ENCODE measurements at regions not wholly inside any gene's neighbourhood (a gene's known extent, or its start where the extent isn't known, plus 50 kb on each side); places are given as distances from the start of the nearest gene placed in this dataset.

GRCh38 chr1:106961646-106962045, 94.8 kb upstream of the PRMT6 start:
- Histone ChIP-seq H3K79me2 (ENCODE audit: insufficient read depth, low read length) (no peaks in the 10 kb centered on the region), H3K9me3 (ENCODE audit: insufficient read depth, low read depth, low read length) (no peaks in the 10 kb centered on the region)
- TF ChIP-seq EZH2phosphoT487 (IDR thresholded peaks at IDR 0.05; ENCODE audit: borderline replicate concordance) (no peak), CTCF (conservative IDR thresholded peaks at IDR 0.05; ENCODE audit: low read length) (no peak)

GRCh38 chr1:106962591-106962990, 93.9 kb upstream of the PRMT6 start:
- H3K4me1 ChIP-seq (ENCODE audit: insufficient read depth, low read length, poor library complexity, severe bottlenecking) = no peaks in the 10 kb centered on the region
- no peaks in the 10 kb centered on the region for H3K36me3 ChIP-seq (ENCODE audit: insufficient read depth, low read length)
- no peaks in the 10 kb centered on the region for H4K20me1 ChIP-seq (ENCODE audit: insufficient read depth, low read length, poor library complexity, severe bottlenecking)
- H3K4me2 ChIP-seq (ENCODE audit: low read depth, low read length, poor library complexity, severe bottlenecking) = no peak overlapping the region
- H3K9me2 ChIP-seq (replicated peaks; ENCODE audit: low read depth, low read length) = no peaks in the 10 kb centered on the region
- H3K9ac ChIP-seq (ENCODE audit: low read depth, low read length, poor library complexity, severe bottlenecking) = no peak overlapping the region
- H3K9me3 ChIP-seq (ENCODE audit: insufficient read depth, low read depth, low read length) = no peaks in the 10 kb centered on the region
- H3F3A ChIP-seq (ENCODE audit: low read depth) = no peaks in the 10 kb centered on the region
- no peak overlapping the region for H2AFZ ChIP-seq (ENCODE audit: low read length)
- no peak overlapping the region for H3K4me3 ChIP-seq (ENCODE audit: low read length, poor library complexity, severe bottlenecking)
- TF ChIP-seq EZH2phosphoT487 (IDR thresholded peaks at IDR 0.05; ENCODE audit: borderline replicate concordance) (no peak), CTCF (conservative IDR thresholded peaks at IDR 0.05; ENCODE audit: low read length) (no peak)
- no peaks in the 10 kb centered on the region for H3K27me3 ChIP-seq (ENCODE audit: insufficient read depth, low read length, poor library complexity, severe bottlenecking)
- H3K79me2 ChIP-seq (ENCODE audit: insufficient read depth, low read length) = no peaks in the 10 kb centered on the region

More at GRCh38 chr1:106961646-106962045, 94.8 kb upstream of the PRMT6 start:
- no peaks in the 10 kb centered on the region for H3K9me2 ChIP-seq (replicated peaks; ENCODE audit: low read depth, low read length)
- H3K4me1 ChIP-seq (ENCODE audit: insufficient read depth, low read length, poor library complexity, severe bottlenecking) = no peaks in the 10 kb centered on the region
- no peak overlapping the region for H3K9ac ChIP-seq (ENCODE audit: low read depth, low read length, poor library complexity, severe bottlenecking)
- H3K36me3 ChIP-seq (ENCODE audit: insufficient read depth, low read length) = no peaks in the 10 kb centered on the region
- no peak overlapping the region for H2AFZ ChIP-seq (ENCODE audit: low read length)
- no peak overlapping the region for H3K4me2 ChIP-seq (ENCODE audit: low read depth, low read length, poor library complexity, severe bottlenecking)
- no peaks in the 10 kb centered on the region for H3F3A ChIP-seq (ENCODE audit: low read depth)
- no peaks in the 10 kb centered on the region for H3K27me3 ChIP-seq (ENCODE audit: insufficient read depth, low read length, poor library complexity, severe bottlenecking)
- no peak overlapping the region for H3K4me3 ChIP-seq (ENCODE audit: low read length, poor library complexity, severe bottlenecking)
- H4K20me1 ChIP-seq (ENCODE audit: insufficient read depth, low read length, poor library complexity, severe bottlenecking) = no peaks in the 10 kb centered on the region

- Histone ChIP-seq H3K9ac (ENCODE audit: low read depth, low read length, poor library complexity, severe bottlenecking) (no peak overlapping the region), H3F3A (ENCODE audit: low read depth) (no peaks in the 10 kb centered on the region), H3K36me3 (ENCODE audit: insufficient read depth, low read length) (no peaks in the 10 kb centered on the region), H4K20me1 (ENCODE audit: insufficient read depth, low read length, poor library complexity, severe bottlenecking) (no peaks in the 10 kb centered on the region), H3K9me3 (ENCODE audit: insufficient read depth, low read depth, low read length) (no peaks in the 10 kb centered on the region), H3K4me1 (ENCODE audit: insufficient read depth, low read length, poor library complexity, severe bottlenecking) (no peaks in the 10 kb centered on the region), H3K4me2 (ENCODE audit: low read depth, low read length, poor library complexity, severe bottlenecking) (no peak overlapping the region), H3K27me3 (ENCODE audit: insufficient read depth, low read length, poor library complexity, severe bottlenecking) (no peaks in the 10 kb centered on the region), H3K9me2 (replicated peaks; ENCODE audit: low read depth, low read length) (no peaks in the 10 kb centered on the region), H2AFZ (ENCODE audit: low read length) (no peak overlapping the region), H3K4me3 (ENCODE audit: low read length, poor library complexity, severe bottlenecking) (no peak overlapping the region), H3K79me2 (ENCODE audit: insufficient read depth, low read length) (no peaks in the 10 kb centered on the region)
- TF ChIP-seq EZH2phosphoT487 (IDR thresholded peaks at IDR 0.05; ENCODE audit: borderline replicate concordance) (no peak), CTCF (conservative IDR thresholded peaks at IDR 0.05; ENCODE audit: low read length) (no peak)
These were observed 92.0 kb upstream of the PRMT6 start for GRCh38 chr1:106964495-106964894.
